ENCODE measurements at regions not wholly inside any gene's neighbourhood (a gene's known extent, or its start where the extent isn't known, plus 50 kb on each side); places are given as distances from the start of the nearest gene placed in this dataset.
A peak's percentile ranks its signal among the peaks of the same experiment; 100 is the strongest.

GRCh38 chr10:100655326-100655759 lies 90.0 kb upstream of the PAX2 start (continued):
- TF ChIP-seq ZNF121 (tag by site-specific recombination; IDR thresholded peaks at IDR 0.05): no peak
- TF ChIP-seq ZNF416 (tag by site-specific recombination; IDR thresholded peaks at IDR 0.05): no peak
- TF ChIP-seq GLI2 (tag by site-specific recombination; IDR thresholded peaks at IDR 0.05; ENCODE audit: borderline replicate concordance, low read depth): peak; percentile 62; the same call in 1 of the 2 replicates
- no peak for TF ChIP-seq ZNF157 (tag by site-specific recombination; IDR thresholded peaks at IDR 0.05)
- TF ChIP-seq, protein P1, sequence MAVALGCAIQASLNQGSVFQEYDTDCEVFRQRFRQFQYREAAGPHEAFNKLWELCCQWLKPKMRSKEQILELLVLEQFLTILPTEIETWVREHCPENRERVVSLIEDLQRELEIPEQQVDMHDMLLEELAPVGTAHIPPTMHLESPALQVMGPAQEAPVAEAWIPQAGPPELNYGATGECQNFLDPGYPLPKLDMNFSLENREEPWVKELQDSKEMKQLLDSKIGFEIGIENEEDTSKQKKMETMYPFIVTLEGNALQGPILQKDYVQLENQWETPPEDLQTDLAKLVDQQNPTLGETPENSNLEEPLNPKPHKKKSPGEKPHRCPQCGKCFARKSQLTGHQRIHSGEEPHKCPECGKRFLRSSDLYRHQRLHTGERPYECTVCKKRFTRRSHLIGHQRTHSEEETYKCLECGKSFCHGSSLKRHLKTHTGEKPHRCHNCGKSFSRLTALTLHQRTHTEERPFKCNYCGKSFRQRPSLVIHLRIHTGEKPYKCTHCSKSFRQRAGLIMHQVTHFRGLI (tag by site-specific recombination; IDR thresholded peaks at IDR 0.05): peak; percentile 49; the same call in 1 of the 2 replicates
- no peak for TF ChIP-seq REPIN1 (tag by site-specific recombination; IDR thresholded peaks at IDR 0.05; ENCODE audit: low read depth)
- no peak for TF ChIP-seq ZNF624 (tag by site-specific recombination; IDR thresholded peaks at IDR 0.05)
- TF ChIP-seq GLIS1 (tag by site-specific recombination; IDR thresholded peaks at IDR 0.05): 0 out of 2 replicates have a peak, but pooled peaks have one; percentile 28
- TF ChIP-seq IKZF3 (tag by site-specific recombination; IDR thresholded peaks at IDR 0.05): peak; percentile 90
- peak; percentile 78 for TF ChIP-seq FEZF1 (tag by site-specific recombination; IDR thresholded peaks at IDR 0.05)
- TF ChIP-seq HIC1 (tag by site-specific recombination; IDR thresholded peaks at IDR 0.05): 0 out of 2 replicates have a peak, but pooled peaks have one; percentile 67
- TF ChIP-seq, protein P2, sequence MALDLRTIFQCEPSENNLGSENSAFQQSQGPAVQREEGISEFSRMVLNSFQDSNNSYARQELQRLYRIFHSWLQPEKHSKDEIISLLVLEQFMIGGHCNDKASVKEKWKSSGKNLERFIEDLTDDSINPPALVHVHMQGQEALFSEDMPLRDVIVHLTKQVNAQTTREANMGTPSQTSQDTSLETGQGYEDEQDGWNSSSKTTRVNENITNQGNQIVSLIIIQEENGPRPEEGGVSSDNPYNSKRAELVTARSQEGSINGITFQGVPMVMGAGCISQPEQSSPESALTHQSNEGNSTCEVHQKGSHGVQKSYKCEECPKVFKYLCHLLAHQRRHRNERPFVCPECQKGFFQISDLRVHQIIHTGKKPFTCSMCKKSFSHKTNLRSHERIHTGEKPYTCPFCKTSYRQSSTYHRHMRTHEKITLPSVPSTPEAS (tag by site-specific recombination; IDR thresholded peaks at IDR 0.05): no peak
- no peak for TF ChIP-seq ZNF311 (tag by site-specific recombination; IDR thresholded peaks at IDR 0.05; ENCODE audit: borderline replicate concordance)
- TF ChIP-seq, protein P3, sequence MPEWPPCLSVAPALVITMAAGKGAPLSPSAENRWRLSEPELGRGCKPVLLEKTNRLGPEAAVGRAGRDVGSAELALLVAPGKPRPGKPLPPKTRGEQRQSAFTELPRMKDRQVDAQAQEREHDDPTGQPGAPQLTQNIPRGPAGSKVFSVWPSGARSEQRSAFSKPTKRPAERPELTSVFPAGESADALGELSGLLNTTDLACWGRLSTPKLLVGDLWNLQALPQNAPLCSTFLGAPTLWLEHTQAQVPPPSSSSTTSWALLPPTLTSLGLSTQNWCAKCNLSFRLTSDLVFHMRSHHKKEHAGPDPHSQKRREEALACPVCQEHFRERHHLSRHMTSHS (tag by site-specific recombination; IDR thresholded peaks at IDR 0.05): peak; percentile 52; the same call in 1 of the 2 replicates

DNA sequence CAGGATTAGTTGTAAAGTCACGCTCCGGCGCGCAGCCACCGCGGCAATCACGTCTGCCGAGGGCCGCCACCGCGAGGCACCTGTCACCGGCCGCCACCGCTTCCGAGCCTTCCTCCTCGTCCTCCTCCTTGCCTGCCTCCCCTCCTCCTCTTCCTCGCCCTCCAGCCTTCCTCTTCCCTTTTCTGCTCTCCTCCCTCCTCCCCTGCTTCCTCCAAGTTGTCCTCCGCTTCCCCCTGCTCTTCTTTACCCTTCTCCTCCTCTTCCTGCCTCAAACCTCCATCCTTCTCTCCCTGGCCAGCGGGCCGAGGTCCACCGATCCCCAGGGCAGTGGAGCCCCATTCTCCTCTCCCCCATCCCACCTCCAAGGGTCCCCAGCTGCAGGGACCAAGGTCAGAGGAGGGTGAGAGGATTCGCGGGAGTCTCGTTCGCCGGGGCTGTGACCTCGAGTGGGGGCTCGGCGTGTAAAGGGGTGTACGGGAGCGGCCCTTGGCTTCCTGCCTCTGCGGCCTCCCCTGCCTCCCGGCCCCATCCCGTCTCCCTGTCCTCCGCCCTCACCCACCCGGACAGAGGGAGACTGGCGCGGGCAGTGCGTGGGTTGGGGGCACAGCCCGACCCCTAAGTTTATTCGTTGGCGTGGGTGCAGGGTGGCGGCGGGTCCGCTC lies 89.5 kb upstream of the PAX2 start:
- CTCF ChIA-PET: no interaction called here
- H3K4me1 ChIP-seq (ENCODE audit: control insufficient read depth, insufficient read depth, low read length): peaks cover 9% of the 10 kb centered on the region
- H3K4me3 ChIP-seq (ENCODE audit: low read depth, low read length): peak overlapping the region; percentile 32
- peak overlapping the region; percentile 90 for H3K27ac ChIP-seq (ENCODE audit: extremely low read depth, low read depth, low read length)
- H3K9me3 ChIP-seq (ENCODE audit: control insufficient read depth, insufficient read depth, low read depth, low read length): no peaks in the 10 kb centered on the region
- POLR2A ChIA-PET: interaction anchor here (0.6 to 1.1 kb wide), 2 partner anchors 88 to 261 kb away, joined by 3 read pairs; no protein-coding TSS in a partner anchor
- no peaks in the 10 kb centered on the region for H3K36me3 ChIP-seq (ENCODE audit: control insufficient read depth in 2 of 2, insufficient read depth in 1 of 2, low read length in 2 of 2)
- peak; percentile 89 for TF ChIP-seq ZNF335 (tag by site-specific recombination; conservative IDR thresholded peaks at IDR 0.05)
- TF ChIP-seq, protein P4, sequence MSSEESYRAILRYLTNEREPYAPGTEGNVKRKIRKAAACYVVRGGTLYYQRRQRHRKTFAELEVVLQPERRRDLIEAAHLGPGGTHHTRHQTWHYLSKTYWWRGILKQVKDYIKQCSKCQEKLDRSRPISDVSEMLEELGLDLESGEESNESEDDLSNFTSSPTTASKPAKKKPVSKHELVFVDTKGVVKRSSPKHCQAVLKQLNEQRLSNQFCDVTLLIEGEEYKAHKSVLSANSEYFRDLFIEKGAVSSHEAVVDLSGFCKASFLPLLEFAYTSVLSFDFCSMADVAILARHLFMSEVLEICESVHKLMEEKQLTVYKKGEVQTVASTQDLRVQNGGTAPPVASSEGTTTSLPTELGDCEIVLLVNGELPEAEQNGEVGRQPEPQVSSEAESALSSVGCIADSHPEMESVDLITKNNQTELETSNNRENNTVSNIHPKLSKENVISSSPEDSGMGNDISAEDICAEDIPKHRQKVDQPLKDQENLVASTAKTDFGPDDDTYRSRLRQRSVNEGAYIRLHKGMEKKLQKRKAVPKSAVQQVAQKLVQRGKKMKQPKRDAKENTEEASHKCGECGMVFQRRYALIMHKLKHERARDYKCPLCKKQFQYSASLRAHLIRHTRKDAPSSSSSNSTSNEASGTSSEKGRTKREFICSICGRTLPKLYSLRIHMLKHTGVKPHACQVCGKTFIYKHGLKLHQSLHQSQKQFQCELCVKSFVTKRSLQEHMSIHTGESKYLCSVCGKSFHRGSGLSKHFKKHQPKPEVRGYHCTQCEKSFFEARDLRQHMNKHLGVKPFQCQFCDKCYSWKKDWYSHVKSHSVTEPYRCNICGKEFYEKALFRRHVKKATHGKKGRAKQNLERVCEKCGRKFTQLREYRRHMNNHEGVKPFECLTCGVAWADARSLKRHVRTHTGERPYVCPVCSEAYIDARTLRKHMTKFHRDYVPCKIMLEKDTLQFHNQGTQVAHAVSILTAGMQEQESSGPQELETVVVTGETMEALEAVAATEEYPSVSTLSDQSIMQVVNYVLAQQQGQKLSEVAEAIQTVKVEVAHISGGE (tag by site-specific recombination; conservative IDR thresholded peaks at IDR 0.05; ENCODE audit: low read depth): 0 out of 2 replicates have a peak, but pooled peaks have one; percentile 22
- no peak for TF ChIP-seq ZNF560 (tag by site-specific recombination; IDR thresholded peaks at IDR 0.05; ENCODE audit: borderline replicate concordance)
- no peak for TF ChIP-seq ZNF571 (tag by site-specific recombination; IDR thresholded peaks at IDR 0.05)
- no peak for TF ChIP-seq GFI1B (tag by site-specific recombination; IDR thresholded peaks at IDR 0.05)
- no peak; the same call in 1 of the 2 replicates for TF ChIP-seq PRDM4 (tag by site-specific recombination; IDR thresholded peaks at IDR 0.05)
- 0 out of 2 replicates have a peak, but pooled peaks have one; percentile 66 for TF ChIP-seq ZNF324 (tag by site-specific recombination; IDR thresholded peaks at IDR 0.05)
- TF ChIP-seq ZNF600 (tag by site-specific recombination; IDR thresholded peaks at IDR 0.05): no peak; the same call in none of the 2 replicates

Data from HEK293 (cell line).